Gastroesophageal sphincter (tissue), 3 donors: ENCODE measurements at regions not wholly inside any gene's neighbourhood (a gene's known extent, or its start where the extent isn't known, plus 50 kb on each side); places are given as distances from the start of the nearest gene placed in this dataset.

Source experiments
- CTCF ChIP-seq, 4 experiments: fragments of 200-600 bp in 2 of 4; fragments of 450-650 bp in 2 of 4; sonication (generic) in 1 of 4; IDR thresholded peaks; one replicate each; pipeline ENCODE4 v1.5.1; 2017 to 2019; ENCODE audit warnings: antibody characterized with exemption in 4 of 4, mild to moderate bottlenecking in 2 of 4, moderate library complexity in 2 of 4
- EP300 ChIP-seq: sonication (generic); formaldehyde crosslinking; IDR thresholded peaks from one replicate; pipeline ENCODE4 v1.6.1; 2017; ENCODE audit warnings: antibody characterized with exemption, mild to moderate bottlenecking
- POLR2A ChIP-seq, 2 donors: fragments of 450-650 bp; IDR thresholded peaks; one replicate each; pipeline ENCODE4 v1.6.1; 2017; ENCODE audit warnings: antibody characterized with exemption in 2 of 2, mild to moderate bottlenecking in 2 of 2, moderate library complexity in 1 of 2
- POLR2AphosphoS5 ChIP-seq: sonication (generic); formaldehyde crosslinking; IDR thresholded peaks from one replicate; pipeline ENCODE4 v1.6.1; 2017; ENCODE audit warnings: antibody characterized with exemption

GRCh38 chr22:19596680-19597398 is 72.6 kb upstream of the CLDN5 start:
- TF ChIP-seq CTCF (IDR thresholded peaks at IDR 0.05) (no peak), POLR2A (IDR thresholded peaks at IDR 0.05) (no peak), EP300 (no peak), POLR2AphosphoS5 (no peak)
